ENCODE measurements at regions not wholly inside any gene's neighbourhood (a gene's known extent, or its start where the extent isn't known, plus 50 kb on each side); places are given as distances from the start of the nearest gene placed in this dataset.

- DNase-seq (no peak), ATAC-seq (ENCODE audit: low FRiP score) (no peak)
- 58 to 66% methylated on average over 3 of the region's 3 CpGs for WGBS, 2 donors
- no peak overlapping the region for H3K27ac ChIP-seq (ENCODE audit: low read depth in 1 of 2, low read length in 2 of 2)
- no peaks in the 10 kb centered on the region for H3K36me3 ChIP-seq (ENCODE audit: control insufficient read depth in 1 of 2, insufficient read depth in 2 of 2, low read length in 1 of 2)
- H3K4me3 ChIP-seq (ENCODE audit: low read length in 2 of 2), result no peak overlapping the region
- no peaks in the 10 kb centered on the region for H3K9me3 ChIP-seq (ENCODE audit: control insufficient read depth, low read length)
- intact Hi-C loops (cut with DNase I), result no loop called here
- H3K27me3 ChIP-seq (ENCODE audit: control insufficient read depth in 1 of 2, insufficient read depth in 2 of 2, low read length in 1 of 2), result no peaks in the 10 kb centered on the region
- H3K4me1 ChIP-seq (ENCODE audit: control insufficient read depth in 1 of 2, insufficient read depth in 2 of 2, low read length in 2 of 2), result peaks cover 0 to 2% of the 10 kb centered on the region in 2 donors
Observed at GRCh38 chr6:22411376-22412105, 114.7 kb upstream of the PRL start.

- ATAC-seq (ENCODE audit: low FRiP score), result no peak
- no peak overlapping the region for H3K27ac ChIP-seq (ENCODE audit: low read depth in 1 of 2, low read length in 2 of 2)
- H3K4me3 ChIP-seq (ENCODE audit: low read length in 2 of 2), result no peak overlapping the region
- peaks cover 0 to 2% of the 10 kb centered on the region in 2 donors for H3K4me1 ChIP-seq (ENCODE audit: control insufficient read depth in 1 of 2, insufficient read depth in 2 of 2, low read length in 2 of 2)
- no peaks in the 10 kb centered on the region for H3K9me3 ChIP-seq (ENCODE audit: control insufficient read depth, low read length)
- 75 to 78% methylated on average over 2 of the region's 2 CpGs for WGBS, 2 donors
- DNase-seq, result no peak
- intact Hi-C loops (cut with DNase I), result no loop called here
- H3K36me3 ChIP-seq (ENCODE audit: control insufficient read depth in 1 of 2, insufficient read depth in 2 of 2, low read length in 1 of 2), result no peaks in the 10 kb centered on the region
- no peaks in the 10 kb centered on the region for H3K27me3 ChIP-seq (ENCODE audit: control insufficient read depth in 1 of 2, insufficient read depth in 2 of 2, low read length in 1 of 2)
Observed at GRCh38 chr6:22412994-22413393, 116.2 kb upstream of the PRL start.

GRCh38 chr6:22413681-22414311 lies 117.0 kb upstream of the PRL start:
- Histone ChIP-seq H3K27me3 (ENCODE audit: control insufficient read depth in 1 of 2, insufficient read depth in 2 of 2, low read length in 1 of 2) (no peaks in the 10 kb centered on the region), H3K9me3 (ENCODE audit: control insufficient read depth, low read length) (no peaks in the 10 kb centered on the region), H3K27ac (ENCODE audit: low read depth in 1 of 2, low read length in 2 of 2) (no peak overlapping the region), H3K36me3 (ENCODE audit: control insufficient read depth in 1 of 2, insufficient read depth in 2 of 2, low read length in 1 of 2) (no peaks in the 10 kb centered on the region), H3K4me1 (ENCODE audit: control insufficient read depth in 1 of 2, insufficient read depth in 2 of 2, low read length in 2 of 2) (peaks cover 0 to 2% of the 10 kb centered on the region in 2 donors), H3K4me3 (ENCODE audit: low read length in 2 of 2) (no peak overlapping the region)
- no peak for ATAC-seq (ENCODE audit: low FRiP score)
- DNase-seq, result no peak
- WGBS, 2 donors, result 17 to 19% methylated on average over 6 of the region's 6 CpGs
- intact Hi-C loops (cut with DNase I), result no loop called here

- no peaks in the 10 kb centered on the region for H3K9me3 ChIP-seq (ENCODE audit: control insufficient read depth, low read length)
- no peak for DNase-seq
- no peak overlapping the region for H3K4me3 ChIP-seq (ENCODE audit: low read length in 2 of 2)
- no peaks in the 10 kb centered on the region for H3K27me3 ChIP-seq (ENCODE audit: control insufficient read depth in 1 of 2, insufficient read depth in 2 of 2, low read length in 1 of 2)
- intact Hi-C loops (cut with DNase I), result no loop called here
- WGBS, 2 donors, result 41 to 49% methylated on average over 1 of the region's 1 CpG
- no peaks in the 10 kb centered on the region for H3K36me3 ChIP-seq (ENCODE audit: control insufficient read depth in 1 of 2, insufficient read depth in 2 of 2, low read length in 1 of 2)
- no peak overlapping the region for H3K27ac ChIP-seq (ENCODE audit: low read depth in 1 of 2, low read length in 2 of 2)
- ATAC-seq (ENCODE audit: low FRiP score), result no peak
- H3K4me1 ChIP-seq (ENCODE audit: control insufficient read depth in 1 of 2, insufficient read depth in 2 of 2, low read length in 2 of 2), result peaks cover 0 to under 1% of the 10 kb centered on the region in 2 donors
Observed at GRCh38 chr6:22418714-22419113, 121.9 kb upstream of the PRL start.

GRCh38 chr6:22421198-22421597 lies 124.4 kb upstream of the PRL start:
- 88 to 92% methylated on average over 2 of the region's 2 CpGs for WGBS, 2 donors
- DNase-seq (no peak), ATAC-seq (ENCODE audit: low FRiP score) (no peak)
- no peaks in the 10 kb centered on the region for H3K36me3 ChIP-seq (ENCODE audit: control insufficient read depth in 1 of 2, insufficient read depth in 2 of 2, low read length in 1 of 2)
- H3K27ac ChIP-seq (ENCODE audit: low read depth in 1 of 2, low read length in 2 of 2), result no peak overlapping the region
- no peaks in the 10 kb centered on the region for H3K4me1 ChIP-seq (ENCODE audit: control insufficient read depth in 1 of 2, insufficient read depth in 2 of 2, low read length in 2 of 2)
- intact Hi-C loops (cut with DNase I), result no loop called here
- no peaks in the 10 kb centered on the region for H3K9me3 ChIP-seq (ENCODE audit: control insufficient read depth, low read length)
- H3K4me3 ChIP-seq (ENCODE audit: low read length in 2 of 2), result no peak overlapping the region
- H3K27me3 ChIP-seq (ENCODE audit: control insufficient read depth in 1 of 2, insufficient read depth in 2 of 2, low read length in 1 of 2), result no peaks in the 10 kb centered on the region

GRCh38 chr6:22424196-22424595 lies 127.4 kb upstream of the PRL start:
- H3K4me1 ChIP-seq (ENCODE audit: control insufficient read depth in 1 of 2, insufficient read depth in 2 of 2, low read length in 2 of 2), result no peaks in the 10 kb centered on the region
- intact Hi-C loops (cut with DNase I), result no loop called here
- ATAC-seq (ENCODE audit: low FRiP score) (no peak), DNase-seq (no peak)
- no peak overlapping the region for H3K4me3 ChIP-seq (ENCODE audit: low read length in 2 of 2)
- 82 to 88% methylated on average over 2 of the region's 2 CpGs for WGBS, 2 donors
- H3K36me3 ChIP-seq (ENCODE audit: control insufficient read depth in 1 of 2, insufficient read depth in 2 of 2, low read length in 1 of 2), result no peaks in the 10 kb centered on the region
- H3K27me3 ChIP-seq (ENCODE audit: control insufficient read depth in 1 of 2, insufficient read depth in 2 of 2, low read length in 1 of 2), result no peaks in the 10 kb centered on the region
- H3K9me3 ChIP-seq (ENCODE audit: control insufficient read depth, low read length), result no peaks in the 10 kb centered on the region
- H3K27ac ChIP-seq (ENCODE audit: low read depth in 1 of 2, low read length in 2 of 2), result no peak overlapping the region

- DNase-seq (no peak), ATAC-seq (ENCODE audit: low FRiP score) (no peak)
- Histone ChIP-seq H3K36me3 (ENCODE audit: control insufficient read depth in 1 of 2, insufficient read depth in 2 of 2, low read length in 1 of 2) (no peaks in the 10 kb centered on the region), H3K27ac (ENCODE audit: low read depth in 1 of 2, low read length in 2 of 2) (no peak overlapping the region), H3K4me3 (ENCODE audit: low read length in 2 of 2) (no peak overlapping the region), H3K4me1 (ENCODE audit: control insufficient read depth in 1 of 2, insufficient read depth in 2 of 2, low read length in 2 of 2) (peaks cover 0 to 1% of the 10 kb centered on the region in 2 donors), H3K27me3 (ENCODE audit: control insufficient read depth in 1 of 2, insufficient read depth in 2 of 2, low read length in 1 of 2) (peaks cover 0 to 2% of the 10 kb centered on the region in 2 donors), H3K9me3 (ENCODE audit: control insufficient read depth, low read length) (no peaks in the 10 kb centered on the region)
- intact Hi-C loops (cut with DNase I), result no loop called here
- 95 to 97% methylated on average over 2 of the region's 2 CpGs for WGBS, 2 donors
Observed at GRCh38 chr6:22432060-22432459, 135.2 kb upstream of the PRL start.

GRCh38 chr6:22433745-22434144 lies 135.6 kb upstream of the HDGFL1 start:
- DNase-seq (no peak), ATAC-seq (ENCODE audit: low FRiP score) (no peak)
- 96 to 97% methylated on average over 6 of the region's 6 CpGs for WGBS, 2 donors
- Histone ChIP-seq H3K4me3 (ENCODE audit: low read length in 2 of 2) (no peak overlapping the region), H3K36me3 (ENCODE audit: control insufficient read depth in 1 of 2, insufficient read depth in 2 of 2, low read length in 1 of 2) (no peaks in the 10 kb centered on the region), H3K27ac (ENCODE audit: low read depth in 1 of 2, low read length in 2 of 2) (no peak overlapping the region), H3K27me3 (ENCODE audit: control insufficient read depth in 1 of 2, insufficient read depth in 2 of 2, low read length in 1 of 2) (peaks cover 0 to 2% of the 10 kb centered on the region in 2 donors), H3K9me3 (ENCODE audit: control insufficient read depth, low read length) (no peaks in the 10 kb centered on the region), H3K4me1 (ENCODE audit: control insufficient read depth in 1 of 2, insufficient read depth in 2 of 2, low read length in 2 of 2) (peaks cover 0 to 1% of the 10 kb centered on the region in 2 donors)
- intact Hi-C loops (cut with DNase I), result no loop called here

- 84 to 98% methylated on average over 4 of the region's 4 CpGs for WGBS, 2 donors
- DNase-seq (no peak), ATAC-seq (ENCODE audit: low FRiP score) (no peak)
- no peak overlapping the region for H3K4me3 ChIP-seq (ENCODE audit: low read length in 2 of 2)
- H3K27me3 ChIP-seq (ENCODE audit: control insufficient read depth in 1 of 2, insufficient read depth in 2 of 2, low read length in 1 of 2), result peaks cover 0 to 2% of the 10 kb centered on the region in 2 donors
- H3K36me3 ChIP-seq (ENCODE audit: control insufficient read depth in 1 of 2, insufficient read depth in 2 of 2, low read length in 1 of 2), result no peaks in the 10 kb centered on the region
- no peaks in the 10 kb centered on the region for H3K9me3 ChIP-seq (ENCODE audit: control insufficient read depth, low read length)
- intact Hi-C loops (cut with DNase I), result no loop called here
- H3K27ac ChIP-seq (ENCODE audit: low read depth in 1 of 2, low read length in 2 of 2), result no peak overlapping the region
- H3K4me1 ChIP-seq (ENCODE audit: control insufficient read depth in 1 of 2, insufficient read depth in 2 of 2, low read length in 2 of 2), result peaks cover 0 to 1% of the 10 kb centered on the region in 2 donors
Observed at GRCh38 chr6:22435151-22435550, 134.2 kb upstream of the HDGFL1 start.
